Skeletal muscle tissue (tissue), 3 donors: ENCODE measurements at regions not wholly inside any gene's neighbourhood (a gene's known extent, or its start where the extent isn't known, plus 50 kb on each side); places are given as distances from the start of the nearest gene placed in this dataset.
"Not testable (repeated sequence)": the region's sequence is repeated elsewhere in the genome, so short reads cannot be mapped to it uniquely, and the experiment has no call there.

Experiments
- H3K27ac ChIP-seq: one replicate; pipeline ENCODE4 v1.7.0; 2013; ENCODE audit warnings: mild to moderate bottlenecking, low read depth, low read length, inconsistent platforms
- H3K27me3 ChIP-seq, 3 donors: one replicate each; pipeline ENCODE4 v1.7.0; 2013; ENCODE audit warnings: low read length in 3 of 3; ENCODE audit not compliant: control insufficient read depth in 3 of 3, insufficient read depth in 3 of 3
- H3K36me3 ChIP-seq, 3 donors: one replicate each; pipeline ENCODE4 v1.7.0; 2013; ENCODE audit warnings: low read length in 3 of 3; ENCODE audit not compliant: control insufficient read depth in 3 of 3, insufficient read depth in 3 of 3
- H3K4me1 ChIP-seq, 3 donors: one replicate each; pipeline ENCODE4 v1.7.0; 2013; ENCODE audit warnings: low read length in 3 of 3, mild to moderate bottlenecking in 3 of 3; ENCODE audit not compliant: control insufficient read depth in 3 of 3, insufficient read depth in 3 of 3
- H3K4me3 ChIP-seq, 3 donors: one replicate each; pipeline ENCODE4 v1.7.0; 2013; ENCODE audit warnings: low read length in 3 of 3
- H3K9ac ChIP-seq, 3 donors: one replicate each; pipeline ENCODE4 v1.7.0; 2013; ENCODE audit warnings: low read length in 3 of 3, mild to moderate bottlenecking in 3 of 3, moderate library complexity in 2 of 3, low read depth in 1 of 3
- H3K9me3 ChIP-seq, 3 donors: one replicate each; pipeline ENCODE4 v1.7.0; 2013; ENCODE audit warnings: low read length in 3 of 3; ENCODE audit not compliant: control insufficient read depth in 3 of 3
- donor health status: Osteomylitis.

GRCh38 chr12:58117201-58117600 lies 175.8 kb downstream of the ATP23 start:
- Histone ChIP-seq H3K9ac (no peak overlapping the region), H3K4me3 (no peak overlapping the region), H3K36me3 (no peaks in the 10 kb centered on the region), H3K9me3 (no peaks in the 10 kb centered on the region), H3K4me1 (no peaks in the 10 kb centered on the region), H3K27ac (no peak overlapping the region), H3K27me3 (no peaks in the 10 kb centered on the region)

- Histone ChIP-seq H3K9me3 (no peaks in the 10 kb centered on the region), H3K4me1 (no peaks in the 10 kb centered on the region), H3K9ac (no peak overlapping the region), H3K27ac (no peak overlapping the region), H3K27me3 (no peaks in the 10 kb centered on the region), H3K4me3 (no peak overlapping the region), H3K36me3 (no peaks in the 10 kb centered on the region)
Observed at GRCh38 chr12:58117667-58118066, 176.3 kb downstream of the ATP23 start.

GRCh38 chr12:58125761-58126160 lies 184.4 kb downstream of the ATP23 start:
- not testable (repeated sequence) for H3K9ac ChIP-seq, H3K4me3 ChIP-seq, H3K4me1 ChIP-seq, H3K36me3 ChIP-seq, H3K27ac ChIP-seq, H3K9me3 ChIP-seq, H3K27me3 ChIP-seq

GRCh38 chr12:58131986-58132755 lies 190.8 kb downstream of the ATP23 start:
- no peaks in the 10 kb centered on the region for H3K36me3 ChIP-seq
- no peaks in the 10 kb centered on the region for H3K27me3 ChIP-seq
- H3K4me1 ChIP-seq = no peaks in the 10 kb centered on the region
- H3K9ac ChIP-seq = no peak overlapping the region
- H3K9me3 ChIP-seq = no peaks in the 10 kb centered on the region
- H3K4me3 ChIP-seq = no peak overlapping the region
- H3K27ac ChIP-seq = no peak overlapping the region

- H3K4me3 ChIP-seq = no peak overlapping the region
- no peaks in the 10 kb centered on the region for H3K9me3 ChIP-seq
- no peaks in the 10 kb centered on the region for H3K27me3 ChIP-seq
- H3K9ac ChIP-seq = no peak overlapping the region
- no peak overlapping the region for H3K27ac ChIP-seq
- H3K36me3 ChIP-seq = no peaks in the 10 kb centered on the region
- no peaks in the 10 kb centered on the region for H3K4me1 ChIP-seq
Observed at GRCh38 chr12:58138424-58138823, 197.1 kb downstream of the ATP23 start.

- H3K27ac ChIP-seq = no peak overlapping the region
- no peaks in the 10 kb centered on the region for H3K27me3 ChIP-seq
Observed at GRCh38 chr12:58139894-58140293, 198.5 kb downstream of the ATP23 start.

GRCh38 chr12:58140395-58140794 lies 199.0 kb downstream of the ATP23 start:
- H3K27me3 ChIP-seq = no peaks in the 10 kb centered on the region
- H3K36me3 ChIP-seq = no peaks in the 10 kb centered on the region
- no peak overlapping the region for H3K9ac ChIP-seq
- H3K4me1 ChIP-seq = no peaks in the 10 kb centered on the region
- H3K4me3 ChIP-seq = no peak overlapping the region
- no peak overlapping the region for H3K27ac ChIP-seq
- no peaks in the 10 kb centered on the region for H3K9me3 ChIP-seq

More at GRCh38 chr12:58139894-58140293, 198.5 kb downstream of the ATP23 start:
- no peaks in the 10 kb centered on the region for H3K36me3 ChIP-seq
- H3K9ac ChIP-seq = no peak overlapping the region
- no peaks in the 10 kb centered on the region for H3K4me1 ChIP-seq
- no peaks in the 10 kb centered on the region for H3K9me3 ChIP-seq
- H3K4me3 ChIP-seq = no peak overlapping the region

GRCh38 chr12:58142991-58143390 lies 201.6 kb downstream of the ATP23 start:
- H3K36me3 ChIP-seq = no peaks in the 10 kb centered on the region
- H3K27me3 ChIP-seq = no peaks in the 10 kb centered on the region
- no peaks in the 10 kb centered on the region for H3K9me3 ChIP-seq
- no peaks in the 10 kb centered on the region for H3K4me1 ChIP-seq
- H3K9ac ChIP-seq = no peak overlapping the region
- no peak overlapping the region for H3K27ac ChIP-seq
- no peak overlapping the region for H3K4me3 ChIP-seq

GRCh38 chr12:58143498-58143995 lies 202.2 kb downstream of the ATP23 start:
- Histone ChIP-seq H3K9me3 (no peaks in the 10 kb centered on the region), H3K27ac (no peak overlapping the region), H3K9ac (no peak overlapping the region), H3K27me3 (no peaks in the 10 kb centered on the region), H3K4me3 (no peak overlapping the region), H3K36me3 (no peaks in the 10 kb centered on the region), H3K4me1 (no peaks in the 10 kb centered on the region)

- Histone ChIP-seq H3K9me3 (no peaks in the 10 kb centered on the region), H3K36me3 (no peaks in the 10 kb centered on the region), H3K4me1 (peaks cover 0 to 3% (median 0%) of the 10 kb centered on the region in 3 donors), H3K27me3 (no peaks in the 10 kb centered on the region), H3K27ac (no peak overlapping the region), H3K4me3 (no peak overlapping the region), H3K9ac (no peak overlapping the region)
Observed at GRCh38 chr12:58148405-58148804, 207.0 kb downstream of the ATP23 start.
